PC-3 (cell line): ENCODE measurements at regions not wholly inside any gene's neighbourhood (a gene's known extent, or its start where the extent isn't known, plus 50 kb on each side); places are given as distances from the start of the nearest gene placed in this dataset.
"Not testable (repeated sequence)": the region's sequence is repeated elsewhere in the genome, so short reads cannot be mapped to it uniquely, and the experiment has no call there.

Experiments used
- ATAC-seq: fragments of 200-7000 bp; cut with Tn5 transposase; 2 replicates; pipeline ENCODE4 v1.9.1; 2020; ENCODE audit warnings: mild to moderate bottlenecking, moderate library complexity
- BruUV-seq: library from RNA; stranded (reverse); fragments of 400-500 nt; replicated peaks from 2 replicates; lab custom pipeline; 2021; lab: Mats Ljungman, UMichigan
- CTCF ChIA-PET: fragments of 300-600 bp; sonication (Branson Sonifier 250); formaldehyde crosslinking; loops from one replicate; lab custom pipeline; 2022; ENCODE audit warnings: antibody characterized with exemption; lab: Charles Lee
- POLR2A ChIA-PET: fragments of 300-600 bp; sonication (Branson Sonifier 250); formaldehyde crosslinking; loops from one replicate; lab custom pipeline; 2022; ENCODE audit warnings: antibody characterized with exemption; ENCODE audit not compliant: unreplicated experiment; lab: Charles Lee
- DNase-seq: peaks from one replicate; pipeline ENCODE4 v3.0.0-alpha.2; 2015
- H2AFZ ChIP-seq: fragments of 300-600 bp; sonication (generic); 2 replicates; pipeline ENCODE4 v1.6.0; 2016; ENCODE audit warnings: antibody characterized with exemption, low read length
- H3F3A ChIP-seq: fragments of 300-600 bp; sonication (generic); one replicate; pipeline ENCODE4 v1.6.0; 2017; ENCODE audit warnings: antibody characterized with exemption, low read length, control low read depth, mild to moderate bottlenecking; ENCODE audit not compliant: unreplicated experiment
- H3K27ac ChIP-seq: fragments of 300-600 bp; sonication (generic); 2 replicates; pipeline ENCODE4 v1.5.1; 2016; ENCODE audit warnings: mild to moderate bottlenecking, low read length
- H3K27me3 ChIP-seq: fragments of 300-600 bp; sonication (generic); 2 replicates; pipeline ENCODE4 v1.6.1; 2016; ENCODE audit warnings: low read length, mixed read lengths
- H3K36me3 ChIP-seq: fragments of 300-600 bp; sonication (generic); 2 replicates; pipeline ENCODE4 v1.6.1; 2016; ENCODE audit warnings: low read depth, mixed run types, low read length, mixed read lengths
- H3K4me1 ChIP-seq: fragments of 300-600 bp; sonication (generic); 2 replicates; pipeline ENCODE4 v1.5.1; 2016; ENCODE audit warnings: low read length; ENCODE audit not compliant: insufficient read depth
- H3K4me2 ChIP-seq: fragments of 300-600 bp; sonication (generic); 2 replicates; pipeline ENCODE4 v1.6.0; 2016; ENCODE audit warnings: low read length
- H3K4me3 ChIP-seq: fragments of 300-600 bp; sonication (generic); 2 replicates; pipeline ENCODE4 v1.5.1; 2016; ENCODE audit warnings: mild to moderate bottlenecking, low read length, mixed read lengths
- H3K79me2 ChIP-seq: fragments of 300-600 bp; sonication (generic); 2 replicates; pipeline ENCODE4 v1.6.1; 2017; ENCODE audit warnings: low read length, mixed read lengths
- H3K9ac ChIP-seq: fragments of 300-600 bp; sonication (generic); 2 replicates; pipeline ENCODE4 v1.6.0; 2016; ENCODE audit warnings: mild to moderate bottlenecking, low read length
- H3K9me2 ChIP-seq: fragments of 300-600 bp; sonication (generic); replicated peaks from 2 replicates; pipeline ENCODE4 v1.6.1; 2016; ENCODE audit warnings: mixed run types, low read length, mixed read lengths
- H3K9me3 ChIP-seq: fragments of 300-600 bp; sonication (generic); 2 replicates; pipeline ENCODE4 v1.6.1; 2016; ENCODE audit warnings: low read length, mixed read lengths
- H4K20me1 ChIP-seq: fragments of 300-600 bp; sonication (generic); 2 replicates; pipeline ENCODE4 v1.6.1; 2016; ENCODE audit warnings: low read length, mixed read lengths
- CTCF ChIP-seq: fragments of 300-600 bp; sonication (generic); conservative IDR thresholded peaks from 2 replicates; pipeline ENCODE4 v1.5.1; 2017; ENCODE audit warnings: antibody characterized with exemption, low read depth, mild to moderate bottlenecking, low read length
- EZH2 ChIP-seq: fragments of 300-600 bp; sonication (generic); IDR thresholded peaks from one replicate; pipeline ENCODE4 v1.6.1; 2017; ENCODE audit warnings: antibody characterized with exemption, mild to moderate bottlenecking, low read length; ENCODE audit not compliant: unreplicated experiment
- EZH2phosphoT487 ChIP-seq: fragments of 300-600 bp; sonication (generic); IDR thresholded peaks from 2 replicates; pipeline ENCODE4 v1.6.1; 2018; ENCODE audit warnings: mild to moderate bottlenecking, antibody characterized with exemption, low read length, borderline replicate concordance
- intact Hi-C: fragments of 100-400 bp; cut with micrococcal nuclease; formaldehyde crosslinking; loops from 2 replicates; pipeline ENCODE4 v1.9.0; 2023

GRCh38 chr18:30675493-30675892, 367.0 kb downstream of the DSC3 start:
- Histone ChIP-seq H3K9ac (no peak overlapping the region), H3K27me3 (no peaks in the 10 kb centered on the region), H3K79me2 (no peaks in the 10 kb centered on the region), H3K9me3 (no peaks in the 10 kb centered on the region), H3K4me2 (no peak overlapping the region), H3K27ac (no peak overlapping the region), H3F3A (no peaks in the 10 kb centered on the region), H4K20me1 (no peaks in the 10 kb centered on the region), H3K36me3 (no peaks in the 10 kb centered on the region), H3K4me3 (no peak overlapping the region), H3K4me1 (no peaks in the 10 kb centered on the region), H3K9me2 (no peaks in the 10 kb centered on the region), H2AFZ (no peak overlapping the region)
- POLR2A ChIA-PET, result no interaction called here
- no peak for ATAC-seq
- BruUV-seq, result no TSS peak
- DNase-seq, result no peak
- intact Hi-C loops, result no loop called here
- CTCF ChIA-PET, result no interaction called here
- TF ChIP-seq EZH2 (no peak), CTCF (no peak), EZH2phosphoT487 (no peak)

GRCh38 chr18:30675072-30675471, 367.5 kb downstream of the DSC3 start:
- Histone ChIP-seq H3F3A (no peaks in the 10 kb centered on the region), H3K27me3 (no peaks in the 10 kb centered on the region), H3K79me2 (no peaks in the 10 kb centered on the region), H4K20me1 (no peaks in the 10 kb centered on the region), H3K9ac (no peak overlapping the region), H3K4me2 (no peak overlapping the region), H3K9me2 (no peaks in the 10 kb centered on the region), H3K9me3 (no peaks in the 10 kb centered on the region), H3K36me3 (no peaks in the 10 kb centered on the region), H3K4me1 (no peaks in the 10 kb centered on the region), H3K4me3 (no peak overlapping the region), H2AFZ (no peak overlapping the region), H3K27ac (no peak overlapping the region)
- no TSS peak for BruUV-seq
- no peak for ATAC-seq
- DNase-seq, result no peak
- TF ChIP-seq EZH2phosphoT487 (no peak), EZH2 (no peak), CTCF (no peak)
- CTCF ChIA-PET, result no interaction called here
- POLR2A ChIA-PET, result no interaction called here
- intact Hi-C loops, result no loop called here

- Histone ChIP-seq H3K27ac (no peak overlapping the region), H3K9ac (no peak overlapping the region), H4K20me1 (no peaks in the 10 kb centered on the region), H3K27me3 (no peaks in the 10 kb centered on the region), H3K4me3 (no peak overlapping the region), H3K4me2 (no peak overlapping the region), H3K9me3 (no peaks in the 10 kb centered on the region), H3K79me2 (no peaks in the 10 kb centered on the region), H3K4me1 (no peaks in the 10 kb centered on the region), H2AFZ (no peak overlapping the region), H3K36me3 (no peaks in the 10 kb centered on the region), H3F3A (no peaks in the 10 kb centered on the region), H3K9me2 (no peaks in the 10 kb centered on the region)
- ChIA-PET CTCF (no interaction called here), POLR2A (no interaction called here)
- no TSS peak for BruUV-seq
- intact Hi-C loops, result no loop called here
- TF ChIP-seq EZH2phosphoT487 (no peak), CTCF (no peak), EZH2 (no peak)
- DNase-seq (no peak), ATAC-seq (no peak)
Observed at GRCh38 chr18:30674596-30674995, 367.9 kb downstream of the DSC3 start.

GRCh38 chr18:30672439-30672838, 370.1 kb downstream of the DSC3 start:
- CTCF ChIA-PET, ATAC-seq, POLR2A ChIA-PET, H3K4me2 ChIP-seq, H2AFZ ChIP-seq, H3K4me1 ChIP-seq, H3K27me3 ChIP-seq, H3K9ac ChIP-seq, H3K4me3 ChIP-seq, H3F3A ChIP-seq, H4K20me1 ChIP-seq, BruUV-seq, H3K36me3 ChIP-seq, H3K79me2 ChIP-seq, H3K9me3 ChIP-seq, DNase-seq, H3K9me2 ChIP-seq, H3K27ac ChIP-seq, intact Hi-C loops: not testable (repeated sequence)
